ENCODE measurements at regions not wholly inside any gene's neighbourhood (a gene's known extent, or its start where the extent isn't known, plus 50 kb on each side); places are given as distances from the start of the nearest gene placed in this dataset.
A peak's percentile ranks its signal among the peaks of the same experiment; 100 is the strongest.
"Not testable (repeated sequence)": the region's sequence is repeated elsewhere in the genome, so short reads cannot be mapped to it uniquely, and the experiment has no call there.

DNA sequence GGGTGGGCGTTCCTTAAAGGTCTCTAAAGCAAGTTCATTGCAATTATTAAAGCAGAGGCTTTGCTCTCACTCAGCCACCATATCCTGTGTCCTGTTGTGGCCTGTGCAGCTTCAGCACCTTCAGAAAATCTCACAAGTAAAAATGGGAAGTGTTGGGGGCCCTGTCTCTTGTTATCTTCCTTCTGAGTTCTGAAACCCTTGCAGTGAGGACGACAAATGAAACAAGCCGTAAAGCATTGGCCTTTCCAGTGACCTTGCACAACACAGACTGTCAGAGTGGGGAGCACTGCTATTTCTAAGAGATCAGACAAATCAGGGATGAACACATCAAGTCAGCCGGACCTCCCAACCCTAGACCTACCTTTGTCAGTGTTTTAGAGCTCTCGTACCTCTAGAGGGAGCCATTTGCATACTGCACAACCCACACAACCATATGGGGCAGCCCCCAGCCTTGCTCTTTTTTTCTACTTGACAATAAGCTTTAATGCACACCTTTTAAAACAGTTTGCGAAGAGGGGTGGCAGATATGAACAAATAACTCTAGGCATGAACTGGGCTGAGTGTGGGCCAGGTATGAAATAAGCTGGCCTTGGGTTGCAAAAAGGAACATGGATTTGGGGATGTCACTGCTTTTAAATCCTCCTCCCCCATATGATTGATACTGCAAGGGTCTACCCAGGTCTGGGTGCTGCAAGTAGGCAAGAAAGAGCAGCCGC lies 89.8 kb downstream of the KATNIP start:
- peak; percentile 69 for DNase-seq (ENCODE audit: low spot score)

DNA sequence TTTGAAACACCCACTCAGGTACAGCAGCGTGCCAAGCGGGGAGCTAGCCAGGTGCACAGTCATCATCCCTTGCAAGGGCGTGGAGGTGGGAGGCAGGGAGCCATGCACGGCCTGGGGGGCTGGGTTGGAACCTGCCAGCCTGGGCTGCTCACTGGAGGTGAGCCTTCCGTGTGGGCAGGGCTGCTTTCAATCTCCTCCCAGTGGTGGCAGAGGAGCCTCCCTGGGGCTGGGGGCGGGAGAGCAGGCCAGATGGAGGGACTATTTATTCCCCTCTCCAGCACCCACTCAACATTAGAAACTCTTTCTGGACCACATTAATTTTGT lies 90.3 kb downstream of the KATNIP start:
- DNase-seq (ENCODE audit: low spot score), result no peak

DNA sequence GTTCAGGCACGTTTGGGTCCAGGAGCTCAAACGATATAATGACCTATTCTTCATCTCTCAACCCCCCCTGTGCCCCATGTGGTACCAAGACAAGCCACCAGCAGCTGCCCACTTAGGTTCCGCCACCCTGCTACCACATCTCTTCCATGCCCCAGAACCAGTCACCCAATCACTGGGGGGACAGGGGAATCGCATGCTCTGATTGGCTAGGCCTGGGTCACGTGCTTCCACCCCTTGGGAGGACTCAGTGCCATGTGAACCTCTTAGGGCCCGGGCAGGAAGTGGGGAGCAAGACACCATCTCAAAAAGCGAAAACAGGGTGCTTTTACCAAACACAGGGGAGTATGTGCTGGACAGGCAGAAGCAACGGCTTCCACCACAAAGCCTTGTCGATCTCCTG lies 91.3 kb downstream of the KATNIP start:
- DNase-seq (ENCODE audit: low spot score), result no peak

DNA sequence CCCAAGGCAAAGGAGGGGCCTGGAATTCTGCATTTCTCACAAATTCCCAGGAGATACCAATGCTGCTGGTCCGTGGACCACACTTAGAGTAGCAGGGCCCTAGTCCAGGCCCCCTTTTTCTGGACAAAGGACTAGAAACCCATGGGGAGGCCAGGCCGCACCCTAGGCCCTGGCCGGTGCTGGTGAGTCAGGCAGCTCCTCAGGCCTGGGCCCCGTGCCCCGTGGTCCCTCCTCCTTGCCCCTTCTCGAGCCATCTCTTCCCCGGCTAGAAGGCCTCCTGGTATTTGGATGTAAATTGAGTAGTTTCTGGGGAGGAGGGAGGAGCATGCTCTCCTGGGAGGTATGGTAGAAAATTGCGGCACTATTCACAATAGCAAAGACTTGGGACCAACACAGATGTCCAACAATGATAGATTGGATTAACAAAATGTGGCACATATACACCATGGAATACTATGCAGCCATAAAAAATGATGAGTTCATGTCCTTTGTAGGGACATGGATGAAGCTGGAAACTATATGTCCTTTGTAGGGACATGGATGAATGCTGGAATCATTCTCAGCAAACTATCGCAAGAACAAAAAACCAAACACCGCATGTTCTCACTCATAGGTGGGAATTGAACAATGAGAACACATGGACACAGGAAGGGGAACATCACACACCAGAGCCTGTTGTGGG lies 91.9 kb downstream of the KATNIP start:
- not testable (repeated sequence) for DNase-seq (ENCODE audit: low spot score)

DNA sequence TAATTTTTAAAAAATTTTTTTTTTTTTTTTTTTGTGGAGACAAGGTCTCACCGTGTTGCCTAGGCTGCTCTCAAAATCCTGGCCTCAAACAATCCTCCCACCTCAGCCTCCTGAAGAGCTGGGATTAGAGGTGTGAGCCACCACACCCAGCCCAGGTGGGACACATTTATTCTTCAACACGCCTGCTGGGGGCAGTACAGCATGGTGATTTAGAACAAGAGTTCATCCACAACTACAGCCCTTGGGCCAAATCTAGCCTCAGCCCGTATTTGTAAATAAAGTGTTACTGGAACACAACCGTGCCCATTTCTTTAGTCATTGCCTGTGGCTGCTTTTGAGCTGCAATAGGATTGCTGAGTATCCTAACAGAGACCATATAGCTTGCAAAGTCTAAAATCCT lies 92.8 kb downstream of the KATNIP start:
- no peak for DNase-seq (ENCODE audit: low spot score)

DNA sequence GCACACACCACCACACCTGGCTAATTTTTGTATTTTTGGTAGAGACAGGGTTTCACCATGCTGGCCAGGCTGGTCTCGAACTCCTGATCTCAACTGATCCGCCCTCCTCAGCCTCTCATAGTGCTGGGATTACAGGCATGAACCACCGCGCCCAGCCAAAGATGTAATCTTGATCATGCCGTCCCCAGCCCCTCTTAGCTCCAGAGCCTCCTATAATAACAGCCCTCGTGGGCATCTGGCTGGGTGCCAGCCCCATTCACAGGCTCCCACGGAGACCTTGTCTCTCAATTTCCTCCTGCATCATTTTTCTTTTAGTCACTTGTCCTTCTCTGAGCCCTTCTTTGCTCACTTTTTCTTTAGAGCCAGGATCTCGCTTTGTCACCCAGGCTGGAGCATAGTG lies 94.2 kb downstream of the KATNIP start:
- DNase-seq (ENCODE audit: low spot score), result no peak

DNA sequence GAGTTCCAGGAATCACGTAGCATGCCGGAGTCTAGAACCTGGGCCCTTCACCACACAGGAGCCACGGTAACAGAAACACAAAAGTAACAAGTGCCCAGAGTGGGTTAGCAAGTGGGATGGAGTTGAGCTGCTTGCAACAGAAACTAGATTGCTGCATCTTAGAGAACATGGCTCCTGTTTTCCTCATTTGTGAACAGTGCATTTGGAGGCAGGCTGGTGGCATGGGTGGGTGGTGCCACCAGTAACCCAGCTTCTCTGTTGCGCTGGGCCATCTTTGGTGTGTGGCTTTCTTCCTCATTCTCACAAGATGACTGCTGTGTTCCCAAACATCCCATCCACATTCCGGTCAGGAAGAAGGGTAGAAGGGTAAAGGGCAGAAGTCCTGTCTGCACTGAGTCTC lies 95.5 kb downstream of the KATNIP start:
- no peak for DNase-seq (ENCODE audit: low spot score)

DNA sequence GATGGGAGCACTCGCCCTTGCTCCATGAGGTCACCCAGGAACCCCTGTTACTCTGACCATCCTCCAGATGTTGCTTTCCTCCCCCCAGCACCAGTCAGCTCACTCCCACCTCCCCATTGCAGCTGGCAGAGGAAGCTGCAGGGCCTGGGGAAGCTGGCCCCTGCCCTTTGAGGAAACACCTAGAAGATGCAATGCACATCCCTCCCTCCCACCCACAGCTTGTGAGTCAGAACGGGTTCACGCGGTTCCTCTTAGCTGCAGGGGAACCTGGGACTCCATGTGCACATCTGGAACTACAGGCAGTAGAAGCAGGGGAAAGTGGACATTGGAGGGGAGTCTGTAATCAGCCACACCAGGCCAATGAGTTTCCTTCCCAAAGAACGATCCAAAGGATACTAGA lies 96.9 kb downstream of the KATNIP start:
- DNase-seq (ENCODE audit: low spot score), result no peak

DNA sequence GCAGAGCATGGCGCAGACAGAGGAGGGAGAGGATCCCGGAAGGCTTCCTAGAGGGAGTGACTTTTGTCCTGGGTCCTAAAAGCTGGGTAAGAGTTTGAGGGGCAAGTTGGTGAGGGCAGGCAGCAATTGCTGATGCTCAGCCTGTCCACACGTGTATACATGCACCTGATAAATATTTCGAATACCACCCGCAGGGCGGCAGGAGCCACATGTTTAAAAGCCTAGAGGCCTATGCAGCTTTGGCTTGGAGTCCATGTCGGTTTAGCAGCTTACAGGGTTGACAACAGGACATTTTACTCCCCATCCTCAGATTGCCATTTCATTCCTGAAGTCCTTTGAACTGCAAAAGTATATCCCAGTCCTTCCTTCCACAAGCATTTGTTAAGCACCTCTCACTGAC lies 99.1 kb downstream of the KATNIP start:
- no peak for DNase-seq (ENCODE audit: low spot score)

DNA sequence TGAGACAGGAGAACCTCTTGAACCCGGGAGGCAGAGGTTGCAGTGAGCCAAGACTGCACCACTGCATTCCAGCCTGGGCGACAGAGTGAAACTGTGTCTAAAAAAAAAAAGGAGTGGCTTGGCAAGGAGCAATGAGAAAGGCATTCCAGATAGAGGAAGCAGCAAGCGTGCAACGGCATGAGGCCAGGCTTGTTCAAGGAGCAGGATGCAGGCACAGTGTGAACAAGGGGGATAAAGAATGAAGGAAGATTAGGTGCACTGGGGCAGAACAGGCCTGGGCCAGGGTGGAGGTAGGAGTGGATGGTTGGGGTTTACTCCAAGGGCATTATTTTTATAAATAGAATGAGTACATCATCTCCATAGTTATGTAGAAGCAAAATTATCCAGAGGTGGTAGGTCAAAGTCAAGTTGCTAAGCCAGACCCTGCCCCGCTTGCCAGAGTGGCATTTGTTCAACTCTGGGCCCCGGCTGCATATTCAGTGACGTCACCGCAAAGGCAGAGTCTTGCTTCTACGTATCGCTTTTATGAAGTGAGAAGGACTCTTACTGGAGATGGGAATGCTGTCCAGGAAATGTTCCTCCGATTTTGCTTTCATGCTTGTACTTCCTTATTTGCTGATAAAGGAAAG lies 100.2 kb downstream of the KATNIP start:
- no peak for DNase-seq (ENCODE audit: low spot score)

DNA sequence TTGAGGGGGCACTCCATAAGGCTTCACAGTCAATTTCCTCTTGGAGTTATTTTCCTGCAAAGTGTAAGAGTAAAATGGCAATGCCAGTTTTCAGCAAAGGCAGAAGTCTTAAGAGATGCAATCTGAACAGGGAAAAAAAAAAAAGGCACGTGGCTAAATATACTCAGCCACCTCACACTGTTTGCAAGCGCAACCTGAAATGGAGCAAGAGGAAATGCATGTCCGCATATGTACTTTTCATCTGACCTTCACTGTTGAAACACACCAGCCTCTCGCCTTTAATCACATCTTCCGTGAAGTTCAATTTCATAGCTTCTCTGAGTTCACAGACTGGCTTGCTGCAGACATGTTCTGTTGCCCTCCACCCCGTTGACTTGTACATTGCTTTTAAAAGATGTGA lies 101.4 kb downstream of the KATNIP start:
- no peak for DNase-seq (ENCODE audit: low spot score)

DNA sequence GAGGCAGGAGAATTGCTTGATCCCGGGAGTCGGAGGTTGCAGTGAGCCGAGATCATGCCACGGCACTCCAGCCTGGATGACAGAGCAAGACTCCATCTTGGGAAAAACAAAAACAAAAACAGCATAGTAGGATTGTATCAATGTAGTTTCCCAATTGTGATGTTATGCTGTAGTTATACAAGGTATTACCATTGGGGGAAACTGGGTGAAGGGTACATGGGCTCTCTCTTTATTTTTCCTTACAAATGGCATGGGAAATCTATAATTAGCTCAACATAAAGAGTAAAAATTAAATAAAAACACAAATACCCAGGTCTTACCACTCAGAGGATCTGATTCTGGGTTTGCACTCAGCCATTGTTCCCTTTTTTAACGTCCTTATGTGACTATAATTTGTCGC lies 107.9 kb downstream of the KATNIP start:
- no peak for DNase-seq (ENCODE audit: low spot score)

DNA sequence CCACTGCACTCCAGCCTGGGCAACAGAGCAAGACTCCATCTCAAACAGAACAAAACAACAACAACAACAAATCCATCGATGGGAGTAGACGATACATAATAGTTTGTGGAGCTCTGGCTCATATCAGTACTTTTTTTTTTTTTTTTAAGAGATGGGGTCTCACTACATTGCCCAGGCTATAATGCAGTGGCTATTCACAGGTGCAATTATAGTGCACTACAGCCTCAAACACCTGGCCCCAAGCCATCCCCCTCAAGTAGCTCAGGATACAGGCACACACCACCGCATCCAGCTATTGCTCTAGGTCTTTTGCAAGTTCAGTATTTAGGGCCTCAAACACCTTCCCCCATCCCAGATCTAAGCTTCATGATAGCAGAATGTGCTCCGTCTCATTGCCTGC lies 110.6 kb downstream of the KATNIP start:
- no peak for DNase-seq (ENCODE audit: low spot score)

DNA sequence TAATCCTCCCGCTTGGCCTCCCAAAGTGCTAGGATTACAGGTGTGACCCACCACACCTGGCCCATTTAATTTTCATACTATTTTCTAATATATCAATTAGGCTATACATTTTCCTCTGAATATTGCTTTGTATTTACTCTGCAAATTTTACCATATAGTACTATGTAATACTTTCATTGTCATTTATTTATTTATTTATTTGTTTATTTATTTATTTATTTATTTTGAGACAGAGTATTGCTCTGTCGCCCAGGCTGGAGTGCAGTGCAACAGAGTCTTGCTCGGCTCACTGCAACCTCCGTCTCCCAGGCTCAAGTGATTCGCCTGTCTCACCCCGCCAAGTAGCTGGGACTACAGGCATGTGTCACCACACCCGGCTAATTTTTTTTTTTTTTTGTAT lies 113.3 kb downstream of the KATNIP start:
- not testable (repeated sequence) for DNase-seq (ENCODE audit: low spot score)

DNA sequence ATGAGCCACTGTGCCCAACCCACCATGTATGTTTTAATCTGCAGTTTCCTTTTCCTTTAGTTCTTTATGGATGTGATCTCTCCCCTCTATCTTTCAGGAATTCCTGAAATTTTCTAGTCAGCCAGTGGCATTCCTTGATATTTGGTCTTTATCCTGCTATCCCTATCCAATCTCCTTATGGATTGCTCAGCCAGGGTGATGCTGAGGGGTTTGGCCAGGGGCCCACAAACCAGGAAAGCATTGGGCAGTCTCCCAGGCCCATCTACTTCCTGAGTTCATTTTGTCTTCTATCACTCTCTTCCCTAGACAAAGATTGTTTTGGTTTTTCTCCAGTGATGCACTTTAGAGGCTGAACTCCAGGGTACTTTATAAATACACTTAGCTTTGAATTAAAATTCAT lies 115.9 kb downstream of the KATNIP start:
- DNase-seq (ENCODE audit: low spot score), result no peak

DNA sequence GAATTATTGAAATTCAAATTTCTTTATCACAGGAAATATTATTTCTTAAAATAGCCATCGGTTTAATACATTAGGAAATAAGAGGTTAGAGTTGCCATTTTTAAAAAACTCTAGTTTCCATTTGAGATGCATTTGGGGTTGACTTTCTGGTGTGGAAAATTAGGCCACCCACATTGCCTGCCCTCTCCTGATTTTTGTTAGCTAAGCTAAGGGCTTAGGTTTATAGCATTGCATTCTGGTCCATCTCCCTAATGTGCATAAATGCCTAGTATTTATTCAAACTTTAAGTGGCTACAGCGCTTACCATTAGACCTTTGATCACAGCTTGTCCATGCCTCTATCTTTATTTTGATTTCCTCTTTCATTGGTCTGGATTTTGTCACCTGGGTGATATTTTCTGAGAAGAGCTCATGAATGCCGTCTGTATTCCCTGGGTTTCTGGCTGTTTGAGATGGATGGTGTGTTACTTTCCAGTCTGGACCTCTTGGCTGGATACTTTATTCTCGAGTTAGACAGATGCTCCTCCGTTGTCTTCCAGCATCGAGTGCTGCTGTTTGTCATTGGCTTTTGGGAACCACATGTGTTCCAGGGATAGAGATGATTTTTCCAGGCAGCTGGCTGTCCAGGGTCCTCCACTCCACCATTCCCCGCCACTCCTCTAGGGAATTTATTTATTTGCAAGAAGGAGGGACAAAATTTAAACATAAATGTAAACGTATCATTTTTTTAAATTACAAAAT lies 120.3 kb downstream of the KATNIP start:
- no peak for DNase-seq (ENCODE audit: low spot score)

DNA sequence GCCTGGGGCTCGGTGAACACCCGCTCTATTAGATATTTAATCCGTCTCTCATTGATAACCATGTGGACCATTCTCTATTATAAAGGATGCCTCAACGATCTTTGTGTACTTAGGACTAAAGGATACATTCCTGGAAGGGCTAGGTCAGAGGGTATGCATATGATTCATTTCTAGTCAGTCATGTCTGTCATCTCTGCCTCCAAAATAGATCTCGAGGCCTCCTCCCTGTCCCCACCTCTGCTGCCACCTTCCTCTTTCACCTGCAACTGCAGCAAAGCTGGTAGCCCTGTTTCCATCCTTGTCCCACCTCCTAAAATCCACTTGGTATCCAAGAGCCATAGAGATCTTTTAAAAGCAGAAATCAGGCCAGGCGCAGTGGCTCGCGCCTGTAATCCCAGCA lies 121.5 kb downstream of the KATNIP start:
- DNase-seq (ENCODE audit: low spot score), result no peak

DNA sequence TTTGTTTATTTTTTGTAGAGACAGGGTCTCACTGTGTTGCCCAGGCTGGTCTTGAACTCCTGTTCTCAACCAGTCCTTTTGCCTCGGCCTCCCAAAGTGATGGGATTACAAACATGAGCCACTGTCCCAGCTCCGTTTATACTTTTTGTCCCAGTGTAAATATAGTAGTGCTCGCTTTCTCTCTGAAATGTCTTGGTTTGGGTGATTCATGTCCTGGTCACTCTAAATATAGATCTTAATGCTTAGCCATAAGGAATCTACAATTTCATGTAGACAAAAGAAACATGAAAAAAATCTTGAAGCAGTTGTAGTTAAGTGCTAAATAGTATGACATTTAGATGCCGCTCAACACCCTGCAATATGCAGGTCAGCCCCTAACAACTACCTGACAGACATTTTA lies 126.9 kb downstream of the KATNIP start:
- DNase-seq (ENCODE audit: low spot score), result no peak

DNA sequence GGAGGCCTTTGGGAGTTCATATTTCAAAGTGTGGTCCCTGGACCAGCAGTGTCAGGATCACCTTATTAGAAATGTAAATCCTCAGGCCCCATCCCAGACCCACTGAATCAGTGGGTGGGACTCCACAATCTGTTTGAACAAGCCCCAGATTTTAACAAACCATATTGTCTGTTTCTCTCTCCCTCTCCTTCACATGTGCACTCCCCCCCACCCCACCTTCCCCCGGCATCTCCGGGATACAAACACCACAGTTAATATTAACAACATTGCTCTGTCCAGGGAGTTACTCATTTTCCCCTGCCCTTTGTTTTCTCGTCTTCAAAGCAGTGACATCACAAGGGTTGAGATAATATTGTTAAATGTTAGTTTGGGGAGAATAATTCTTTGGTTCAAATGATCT lies 127.3 kb downstream of the KATNIP start:
- no peak for DNase-seq (ENCODE audit: low spot score)

DNA sequence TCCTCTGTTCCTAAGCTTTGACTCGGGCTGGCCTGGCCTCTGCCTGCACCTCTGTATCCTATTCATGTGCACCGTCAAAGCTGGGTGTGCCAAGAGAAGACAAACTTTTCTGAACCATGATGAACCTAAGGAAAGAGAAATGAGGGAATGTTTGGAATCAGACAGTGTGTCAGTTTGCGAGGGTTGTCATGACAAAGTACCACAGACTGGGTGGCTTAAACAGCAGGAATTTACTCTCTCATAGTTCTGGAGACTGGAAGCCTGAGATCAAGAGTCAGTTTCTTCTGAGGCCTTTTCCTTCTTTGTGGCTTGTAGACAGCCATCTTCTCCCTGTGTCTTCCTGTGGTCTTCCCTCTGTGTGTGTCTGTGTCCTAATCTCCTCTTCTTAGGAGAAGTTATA lies 129.0 kb downstream of the KATNIP start:
- no peak for DNase-seq (ENCODE audit: low spot score)

DNA sequence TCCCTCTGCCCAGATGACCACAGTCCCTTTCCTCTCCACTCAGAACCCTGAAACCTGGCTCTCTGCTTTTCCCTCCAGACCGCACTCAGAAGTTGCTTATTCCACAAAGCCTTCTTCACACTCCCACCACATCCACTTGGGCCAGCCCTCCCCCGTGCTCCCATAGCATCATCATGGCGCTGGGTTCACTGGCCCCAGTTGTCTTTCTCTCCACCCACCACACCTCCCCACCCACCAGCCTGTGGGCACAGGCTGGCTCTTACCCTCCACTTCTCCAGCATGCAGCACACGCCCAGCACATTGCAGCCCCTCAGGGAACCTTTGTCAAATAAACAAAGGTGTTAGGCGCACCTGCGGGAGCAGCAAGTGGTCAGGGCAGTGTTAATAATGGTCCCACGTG lies 130.0 kb downstream of the KATNIP start:
- DNase-seq (ENCODE audit: low spot score), result no peak

DNA sequence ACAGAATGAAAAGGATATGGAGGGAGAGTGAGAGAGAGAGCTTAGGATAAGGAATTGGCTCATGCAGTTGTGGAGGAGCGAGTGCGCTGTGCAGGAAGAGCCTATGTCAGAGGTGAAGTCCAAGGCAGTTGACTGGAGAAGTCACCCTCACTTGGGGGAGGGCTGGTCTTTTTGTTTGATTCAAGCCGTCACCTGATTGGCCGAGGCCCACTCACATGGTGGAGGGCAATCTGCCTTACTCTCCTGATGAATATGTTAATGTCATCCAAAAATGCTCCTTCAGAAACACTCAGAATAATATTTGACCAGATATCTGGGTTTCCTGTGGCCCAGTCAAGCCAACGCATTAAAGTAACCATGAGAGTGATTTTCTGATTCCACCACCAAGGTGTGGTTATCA lies 131.7 kb downstream of the KATNIP start:
- DNase-seq (ENCODE audit: low spot score), result no peak

DNA sequence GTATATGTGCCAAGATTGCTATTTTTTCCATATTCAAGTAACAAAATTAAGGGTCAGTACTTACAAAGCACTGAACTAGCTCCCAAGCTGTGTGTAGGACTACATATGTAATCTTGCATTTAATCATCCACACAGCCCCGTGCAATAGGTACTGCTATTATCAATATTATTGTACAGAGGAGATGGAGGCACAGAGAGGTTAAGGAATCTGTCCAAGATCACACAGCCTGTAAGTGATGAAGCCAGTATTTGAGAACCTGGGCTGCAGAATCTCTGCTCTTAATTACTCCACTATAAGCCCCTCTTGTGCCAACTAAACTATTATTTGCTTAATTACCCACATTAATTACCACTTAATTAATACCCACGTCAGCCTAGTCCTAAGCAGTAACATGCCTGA lies 134.1 kb downstream of the KATNIP start:
- DNase-seq (ENCODE audit: low spot score), result no peak
